Progenitor cell of endocrine pancreas (in vitro differentiated cells): ENCODE measurements at regions not wholly inside any gene's neighbourhood (a gene's known extent, or its start where the extent isn't known, plus 50 kb on each side); places are given as distances from the start of the nearest gene placed in this dataset.

ENCODE experiments used
- DNase-seq: peaks from one replicate; pipeline ENCODE4 v3.0.0; 2021; ENCODE audit warnings: low spot score; ENCODE audit not compliant: unreplicated experiment
- H3K27ac Mint-ChIP-seq: 2 replicates; pipeline ENCODE4 v1.8.0; 2021; ENCODE audit warnings: mild to moderate bottlenecking, moderate library complexity, mixed read lengths
- H3K27me3 Mint-ChIP-seq: 2 replicates; pipeline ENCODE4 v1.8.0; 2021; ENCODE audit warnings: mixed read lengths
- H3K36me3 Mint-ChIP-seq: 2 replicates; pipeline ENCODE4 v1.8.0; 2022; ENCODE audit warnings: mixed read lengths; ENCODE audit not compliant: insufficient read depth
- H3K4me1 Mint-ChIP-seq: 2 replicates; pipeline ENCODE4 v1.8.0; 2021; ENCODE audit warnings: low read depth, mixed read lengths
- H3K4me3 Mint-ChIP-seq: 2 replicates; pipeline ENCODE4 v1.8.0; 2021; ENCODE audit warnings: low read depth, mild to moderate bottlenecking, moderate library complexity, mixed read lengths
- H3K9me3 Mint-ChIP-seq: 2 replicates; pipeline ENCODE4 v1.8.0; 2021; ENCODE audit warnings: low read depth, mixed read lengths
- CTCF ChIP-seq: fragments of 200-600 bp; sonication (generic); IDR thresholded peaks from one replicate; pipeline ENCODE4 v1.5.0; 2021; ENCODE audit warnings: antibody characterized with exemption, mild to moderate bottlenecking; ENCODE audit not compliant: unreplicated experiment

GRCh38 chr17:62172492-62173291, 107.6 kb upstream of the MED13 start:
- H3K27ac Mint-ChIP-seq: no peak overlapping the region
- no peaks in the 10 kb centered on the region for H3K4me1 Mint-ChIP-seq
- no peak for DNase-seq
- no peak overlapping the region for H3K4me3 Mint-ChIP-seq
- H3K9me3 Mint-ChIP-seq: no peaks in the 10 kb centered on the region
- no peaks in the 10 kb centered on the region for H3K36me3 Mint-ChIP-seq
- H3K27me3 Mint-ChIP-seq: no peaks in the 10 kb centered on the region
- no peak for TF ChIP-seq CTCF

DNA sequence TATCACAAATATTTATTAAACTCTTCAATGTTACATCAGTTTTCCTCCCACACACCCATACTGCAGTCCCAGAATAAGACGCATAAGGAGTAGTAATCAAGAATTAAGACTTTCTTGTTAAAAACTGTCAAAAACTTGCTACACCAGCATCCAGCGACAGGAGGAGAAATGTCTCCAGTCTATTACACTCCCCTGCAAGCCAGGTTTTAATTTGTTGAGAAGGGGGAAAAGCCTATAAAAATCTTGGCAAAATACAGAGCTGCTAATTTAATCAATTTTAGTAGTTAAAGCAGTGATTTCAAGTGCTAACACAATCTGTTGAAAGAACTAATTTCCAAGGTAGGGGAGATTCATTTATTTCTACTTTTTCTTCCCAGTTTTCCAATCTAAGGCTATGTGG, 102.0 kb upstream of the MED13 start:
- Mint-ChIP-seq H3K4me1 (peaks cover 13% of the 10 kb centered on the region), H3K9me3 (peaks cover 3% of the 10 kb centered on the region), H3K27ac (no peak overlapping the region), H3K27me3 (no peaks in the 10 kb centered on the region), H3K36me3 (no peaks in the 10 kb centered on the region), H3K4me3 (no peak overlapping the region)
- DNase-seq: no peak
- TF ChIP-seq CTCF: no peak

- no peak overlapping the region for H3K27ac Mint-ChIP-seq
- H3K9me3 Mint-ChIP-seq: peaks cover 3% of the 10 kb centered on the region
- DNase-seq: no peak
- no peak overlapping the region for H3K4me3 Mint-ChIP-seq
- H3K36me3 Mint-ChIP-seq: no peaks in the 10 kb centered on the region
- H3K27me3 Mint-ChIP-seq: no peaks in the 10 kb centered on the region
- TF ChIP-seq CTCF: no peak
- H3K4me1 Mint-ChIP-seq: peaks cover 13% of the 10 kb centered on the region
These were observed 100.0 kb upstream of the MED13 start for GRCh38 chr17:62164747-62165722.

GRCh38 chr17:62163847-62164246, 98.8 kb upstream of the MED13 start:
- Mint-ChIP-seq H3K36me3 (no peaks in the 10 kb centered on the region), H3K9me3 (peaks cover 3% of the 10 kb centered on the region), H3K4me1 (peaks cover 13% of the 10 kb centered on the region), H3K4me3 (no peak overlapping the region), H3K27me3 (no peaks in the 10 kb centered on the region), H3K27ac (no peak overlapping the region)
- no peak for TF ChIP-seq CTCF
- DNase-seq: no peak

- Mint-ChIP-seq H3K4me1 (peaks cover 13% of the 10 kb centered on the region), H3K36me3 (no peaks in the 10 kb centered on the region), H3K27ac (no peak overlapping the region), H3K4me3 (no peak overlapping the region), H3K27me3 (no peaks in the 10 kb centered on the region), H3K9me3 (peaks cover 3% of the 10 kb centered on the region)
- TF ChIP-seq CTCF: no peak
- DNase-seq: no peak
These were observed 97.8 kb upstream of the MED13 start for GRCh38 chr17:62162898-62163297.
